Activated CD8-positive, alpha-beta memory T cell treated with anti-CD3 and anti-CD28 coated beads for 36 hours (primary cell): ENCODE measurements at regions not wholly inside any gene's neighbourhood (a gene's known extent, or its start where the extent isn't known, plus 50 kb on each side); places are given as distances from the start of the nearest gene placed in this dataset.
"Not testable (repeated sequence)": the region's sequence is repeated elsewhere in the genome, so short reads cannot be mapped to it uniquely, and the experiment has no call there.

Source experiments
- CTCF ChIA-PET: fragments of 350-600 bp; sonication (Branson Sonifier 250); formaldehyde crosslinking; loops from one replicate; lab custom pipeline; 2021; ENCODE audit warnings: antibody characterized with exemption; lab: Charles Lee
- POLR2A ChIA-PET: fragments of 350-600 bp; sonication (Branson Sonifier 250); formaldehyde crosslinking; loops from one replicate; lab custom pipeline; 2021; ENCODE audit warnings: antibody characterized with exemption; lab: Charles Lee

DNA sequence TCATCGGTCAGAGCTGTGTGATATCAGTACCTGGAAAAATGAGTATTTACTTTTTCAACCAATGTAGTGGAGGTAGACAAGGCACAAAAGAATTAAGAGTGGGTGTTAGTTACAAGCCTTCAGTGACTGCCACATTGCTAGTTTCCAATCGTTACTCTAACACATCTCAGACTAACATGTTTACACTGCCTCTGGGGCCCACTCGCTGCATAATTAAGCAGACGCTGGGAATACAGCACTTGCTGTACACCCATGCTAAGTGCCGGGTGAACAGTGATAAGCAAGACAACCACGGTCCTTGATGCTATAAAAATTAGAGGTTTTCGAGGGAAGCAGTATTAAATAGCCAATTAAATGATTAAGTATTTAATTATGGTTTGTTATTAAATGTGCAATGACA is 1147.6 kb downstream of the AACS start:
- CTCF ChIA-PET = no interaction called here

DNA sequence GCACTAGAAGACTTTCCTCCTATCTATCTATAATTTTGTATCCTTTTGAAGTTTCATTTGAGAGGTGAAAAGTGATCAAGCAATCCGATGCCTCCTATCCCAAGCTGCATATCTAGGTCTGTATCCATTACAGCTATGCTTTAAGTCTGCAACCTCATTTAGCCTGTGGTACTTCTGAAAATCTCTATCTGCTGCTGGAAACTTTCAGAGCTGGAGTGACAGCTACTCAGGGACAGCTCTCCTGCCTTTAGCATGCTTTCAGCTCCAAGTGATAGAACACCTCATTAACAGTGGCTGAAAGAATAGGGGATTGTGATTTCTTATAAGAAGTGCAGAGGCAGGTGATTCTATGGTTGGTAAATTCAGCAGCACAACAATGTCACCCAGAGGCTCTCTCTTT is 1153.5 kb downstream of the AACS start:
- CTCF ChIA-PET = no interaction called here

More for the DNA sequence above, 1147.6 kb downstream of the AACS start:
- POLR2A ChIA-PET = no interaction called here

DNA sequence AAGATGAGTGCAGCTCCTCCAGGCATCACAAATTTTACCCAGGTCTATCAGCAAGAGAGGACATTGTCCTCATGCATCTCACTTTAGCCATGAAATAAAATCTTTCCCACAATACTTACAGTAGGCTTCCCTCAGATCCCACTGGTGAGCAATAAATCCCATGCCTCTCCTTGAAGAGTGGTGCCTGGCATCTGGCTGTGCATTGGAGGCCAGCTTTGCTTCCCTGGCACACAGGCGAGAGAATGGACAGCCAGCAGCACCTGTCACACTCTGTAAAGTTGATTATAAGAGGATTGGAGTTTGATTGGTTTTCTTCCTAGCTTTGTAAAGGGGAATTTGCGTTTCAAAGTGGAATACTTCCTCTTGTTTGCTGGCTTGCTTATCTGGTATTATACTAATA is 1153.9 kb downstream of the AACS start:
- ChIA-PET POLR2A (no interaction called here), CTCF (no interaction called here)

More for the DNA sequence above, 1153.5 kb downstream of the AACS start:
- POLR2A ChIA-PET = no interaction called here

DNA sequence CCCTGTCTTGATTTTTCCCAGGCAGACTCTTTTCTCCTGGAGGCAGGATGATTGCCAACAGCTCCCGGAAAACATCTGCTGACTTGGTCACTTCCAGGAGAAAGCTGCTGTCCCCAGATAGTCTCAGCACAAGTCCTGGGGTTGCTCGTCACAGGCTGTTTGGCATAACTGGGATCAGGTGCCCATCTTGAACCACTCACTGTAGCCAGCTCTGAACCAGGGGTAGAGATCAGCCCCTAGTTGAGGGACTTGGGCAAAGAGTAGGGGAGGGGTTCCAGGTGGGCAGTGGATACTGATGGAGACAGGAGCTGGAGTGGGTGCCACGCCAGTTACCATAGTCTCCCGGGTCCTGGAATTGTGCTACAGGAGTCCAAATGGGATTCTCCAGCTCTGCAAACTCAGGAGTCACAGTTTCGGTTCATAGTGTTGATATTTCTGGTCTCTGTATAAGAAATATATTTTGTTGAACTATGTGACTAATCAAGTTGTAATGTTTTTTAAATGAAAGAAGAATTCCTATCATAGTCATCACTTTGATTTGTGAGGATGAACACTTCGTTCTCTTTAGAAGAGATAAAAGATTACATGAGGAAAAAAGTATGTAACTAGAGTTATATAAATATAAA is 1154.5 kb downstream of the AACS start:
- CTCF ChIA-PET = no interaction called here
- POLR2A ChIA-PET = no interaction called here

GRCh38 chr12:126224032-126224431 is 1158.8 kb downstream of the AACS start:
- POLR2A ChIA-PET = no interaction called here
- CTCF ChIA-PET = no interaction called here

DNA sequence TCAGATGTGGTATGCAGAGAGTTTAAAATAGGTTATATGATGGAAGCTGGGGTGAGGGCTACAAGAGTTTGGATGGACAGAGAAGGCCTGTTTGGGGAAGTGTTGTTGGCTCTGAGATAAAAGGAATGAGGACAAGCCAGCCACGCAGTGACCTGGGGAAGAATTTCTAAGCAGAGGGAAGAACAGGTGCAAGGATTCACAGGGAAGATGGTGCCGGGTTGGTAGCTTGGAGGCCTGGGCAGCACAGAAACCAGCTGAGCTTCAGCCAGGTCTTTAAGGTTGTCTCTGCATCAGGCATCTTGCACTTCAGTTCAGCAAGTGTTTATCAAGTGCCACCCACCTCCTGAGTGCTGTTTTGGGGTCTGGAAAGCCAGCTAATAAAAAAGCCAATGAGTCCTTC is 1163.7 kb downstream of the AACS start:
- CTCF ChIA-PET = no interaction called here
- POLR2A ChIA-PET = no interaction called here

DNA sequence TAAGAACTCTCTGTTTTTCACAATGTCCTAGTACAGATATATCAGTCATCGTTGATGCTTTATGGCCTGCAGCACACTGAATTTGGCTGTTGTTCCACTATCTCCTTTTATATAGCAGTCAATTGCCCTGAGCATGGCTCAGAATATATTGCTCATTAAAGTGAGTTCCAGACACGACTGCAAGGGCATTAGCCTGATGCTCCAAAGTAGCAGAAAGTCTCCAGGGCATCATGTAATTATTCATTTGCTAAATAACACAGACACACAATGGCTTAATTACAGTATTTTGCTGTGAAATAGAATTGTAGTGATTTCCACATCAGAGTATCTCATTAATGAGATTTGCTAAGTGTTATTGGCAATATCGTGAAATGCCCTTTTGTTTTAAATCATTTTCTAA is 1167.5 kb downstream of the AACS start:
- CTCF ChIA-PET = no interaction called here

GRCh38 chr12:126233625-126234024 is 1168.4 kb downstream of the AACS start:
- POLR2A ChIA-PET = no interaction called here
- CTCF ChIA-PET = no interaction called here

More for the DNA sequence above, 1167.5 kb downstream of the AACS start:
- POLR2A ChIA-PET = no interaction called here

DNA sequence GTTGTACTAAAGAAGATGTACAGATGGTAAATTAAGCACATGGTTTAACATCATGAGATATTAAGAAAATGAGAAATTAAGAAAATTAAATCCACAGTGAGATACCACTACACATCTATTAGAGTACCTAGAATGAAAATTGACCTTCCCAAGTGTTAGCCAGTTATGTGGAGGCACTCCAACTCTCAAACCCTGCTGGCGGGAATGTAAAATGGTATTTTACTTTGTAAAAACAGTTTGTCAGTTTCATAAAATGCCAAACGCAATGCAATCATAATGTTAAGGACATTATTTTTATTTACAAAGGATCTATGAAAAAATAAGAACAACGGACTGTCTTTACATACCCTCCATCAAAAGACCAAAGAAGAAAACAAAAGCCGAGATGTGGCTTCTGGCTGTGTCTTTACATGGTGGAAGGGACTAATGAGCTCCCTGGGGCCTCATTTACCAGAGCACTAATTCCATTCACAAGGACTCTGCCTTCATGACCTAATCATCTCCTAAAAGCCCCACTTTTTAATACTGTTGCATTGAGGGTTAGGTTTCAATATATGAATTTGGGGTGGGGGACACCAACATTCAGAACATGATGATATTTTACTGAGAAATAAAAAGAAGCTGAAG is 1178.7 kb downstream of the AACS start:
- POLR2A ChIA-PET = no interaction called here
- CTCF ChIA-PET = no interaction called here

- ChIA-PET CTCF (no interaction called here), POLR2A (no interaction called here)
These were observed 1182.7 kb downstream of the AACS start for GRCh38 chr12:126247936-126248335.

DNA sequence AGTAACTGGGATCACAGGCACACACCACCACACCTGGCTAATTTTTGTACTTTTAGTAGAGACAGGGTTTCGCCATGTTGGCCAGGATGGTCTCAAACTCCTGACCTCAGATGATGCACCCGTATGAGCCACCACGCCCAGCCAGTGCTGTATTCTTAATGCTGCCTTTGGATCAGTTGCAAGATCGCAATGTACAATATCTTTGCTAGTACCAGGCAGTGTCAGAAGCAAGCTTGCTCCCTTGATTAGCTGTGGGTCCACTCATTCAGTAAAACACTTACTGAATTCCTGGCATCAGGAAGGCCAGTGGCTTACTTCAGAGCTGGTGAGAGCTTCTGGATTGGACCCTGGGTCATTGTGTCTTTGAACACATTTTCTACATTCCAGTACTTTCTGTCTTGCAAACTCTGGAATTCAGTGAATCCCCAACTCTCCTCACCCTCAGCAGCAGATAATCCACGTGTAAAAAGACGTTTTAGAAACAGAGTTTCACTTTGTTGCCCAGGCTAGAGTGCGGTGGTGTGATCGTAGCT is 1183.7 kb downstream of the AACS start:
- POLR2A ChIA-PET = no interaction called here
- CTCF ChIA-PET = no interaction called here

DNA sequence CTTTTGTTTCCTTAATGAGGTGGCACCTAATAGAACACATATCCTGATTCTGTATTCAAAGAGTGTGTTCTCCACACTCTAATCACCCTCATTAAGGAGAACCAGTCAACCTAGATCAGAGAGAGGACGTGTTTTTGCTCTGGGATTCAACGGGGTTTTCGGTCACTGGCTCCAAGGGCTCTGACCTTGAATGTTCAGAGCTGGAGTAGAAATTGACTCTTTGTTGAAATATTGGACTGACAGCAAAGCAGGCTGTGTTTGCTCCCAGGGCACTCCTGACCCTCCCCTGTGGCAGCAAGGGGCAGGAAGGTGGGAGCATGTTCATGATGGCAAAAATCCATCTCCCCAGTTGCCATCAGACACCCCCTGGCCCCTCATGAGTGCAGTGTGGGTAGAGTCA is 1193.0 kb downstream of the AACS start:
- ChIA-PET POLR2A (no interaction called here), CTCF (no interaction called here)

DNA sequence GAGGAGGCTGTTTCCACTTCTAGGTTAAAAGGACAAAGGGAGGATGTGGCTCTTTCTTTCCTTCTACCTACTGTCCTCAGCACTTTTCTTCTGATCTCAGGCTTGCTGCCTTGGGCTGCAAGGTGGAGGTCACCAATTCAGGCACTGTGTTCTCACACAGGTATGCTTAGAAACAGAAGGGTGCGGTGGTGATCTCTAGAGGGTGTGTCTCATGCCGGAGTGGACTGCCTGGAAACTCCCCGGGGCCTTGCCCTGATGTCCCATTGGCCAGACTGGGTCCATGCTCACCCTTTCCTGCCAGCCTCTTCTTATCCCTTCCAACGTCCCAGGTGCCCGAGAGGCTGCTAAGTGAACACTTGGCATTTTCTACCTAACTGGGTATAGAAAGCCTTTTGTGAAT is 1197.6 kb downstream of the AACS start:
- CTCF ChIA-PET = no interaction called here

DNA sequence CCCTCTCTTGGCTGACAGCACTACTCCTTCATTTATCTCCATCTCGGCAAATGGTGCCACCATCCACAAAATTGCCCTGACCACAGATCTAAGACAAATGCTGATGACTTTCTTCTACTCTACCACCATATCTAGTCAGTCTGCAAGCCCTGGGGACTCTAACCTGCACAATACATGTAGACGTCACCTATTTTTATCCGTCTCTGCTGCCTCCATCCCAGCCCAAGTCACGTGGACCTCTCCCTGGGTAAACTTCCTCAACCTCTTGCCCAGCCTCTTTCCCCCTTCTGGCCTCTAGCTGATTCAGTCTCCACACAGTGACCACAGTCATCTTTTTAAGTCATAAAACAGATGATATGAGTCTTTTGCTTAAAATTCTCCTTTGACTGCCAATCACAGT is 1203.0 kb downstream of the AACS start:
- CTCF ChIA-PET = no interaction called here
- POLR2A ChIA-PET = no interaction called here

More for the DNA sequence above, 1197.6 kb downstream of the AACS start:
- POLR2A ChIA-PET = no interaction called here

- ChIA-PET CTCF (no interaction called here), POLR2A (no interaction called here)
These were observed 1205.9 kb downstream of the AACS start for GRCh38 chr12:126271159-126271558.

GRCh38 chr12:126282691-126283090 is 1217.5 kb downstream of the AACS start:
- ChIA-PET CTCF (no interaction called here), POLR2A (no interaction called here)

- ChIA-PET CTCF (no interaction called here), POLR2A (no interaction called here)
These were observed 1221.0 kb downstream of the AACS start for GRCh38 chr12:126286203-126286602.

GRCh38 chr12:126290456-126290855 is 1225.2 kb downstream of the AACS start:
- POLR2A ChIA-PET = no interaction called here
- CTCF ChIA-PET = no interaction called here

DNA sequence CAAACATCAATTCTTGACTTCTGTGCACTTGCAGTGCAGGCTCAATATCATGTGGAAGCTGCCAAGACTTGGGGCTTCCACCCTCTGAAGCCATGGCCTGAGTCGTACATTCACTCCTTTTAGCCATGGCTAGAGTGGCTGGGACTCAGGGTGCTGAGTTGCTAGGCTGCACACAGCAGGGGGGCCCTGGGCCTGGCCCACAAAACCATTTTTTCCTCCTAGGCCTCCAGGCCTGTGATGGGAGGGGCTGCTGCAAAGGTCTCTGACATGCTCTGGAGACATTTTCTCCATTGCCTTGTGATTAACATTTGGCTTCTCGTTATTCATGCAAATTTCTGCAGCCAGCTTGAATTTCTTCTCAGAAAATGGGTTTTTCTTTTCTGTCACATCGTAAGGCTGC is 1226.8 kb downstream of the AACS start:
- POLR2A ChIA-PET, CTCF ChIA-PET: not testable (repeated sequence)

GRCh38 chr12:126295652-126296051 is 1230.4 kb downstream of the AACS start:
- POLR2A ChIA-PET = no interaction called here
- CTCF ChIA-PET = no interaction called here

- ChIA-PET CTCF (no interaction called here), POLR2A (no interaction called here)
These were observed 1244.0 kb downstream of the AACS start for GRCh38 chr12:126309278-126309677.
